ENCODE measurements at regions not wholly inside any gene's neighbourhood (a gene's known extent, or its start where the extent isn't known, plus 50 kb on each side); places are given as distances from the start of the nearest gene placed in this dataset.

DNA sequence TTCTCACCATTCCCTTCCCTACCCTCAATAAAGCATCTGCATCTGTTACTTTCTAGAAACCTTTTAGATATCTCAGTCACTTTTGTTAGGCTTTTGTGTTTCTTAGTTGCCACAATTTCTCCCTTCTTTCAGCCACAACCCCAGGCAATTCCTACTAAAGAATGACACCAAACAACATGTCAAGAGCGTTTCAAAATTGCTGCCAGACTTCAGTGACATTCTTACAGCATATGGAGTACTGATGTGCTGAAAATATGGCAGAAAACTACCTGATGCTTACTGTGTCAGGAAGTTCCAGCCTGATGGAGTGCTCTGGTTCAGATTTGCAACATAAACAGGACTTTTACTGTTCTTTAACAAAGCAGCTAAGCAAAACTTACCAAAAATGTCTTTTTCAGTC, 957.7 kb upstream of the POU3F3 start:
- Histone ChIP-seq H3K4me3 (ENCODE audit: low read length) (no peak overlapping the region), H3K9me3 (ENCODE audit: control insufficient read depth, low read length) (no peaks in the 10 kb centered on the region), H3K4me1 (ENCODE audit: control insufficient read depth, insufficient read depth, low read length) (no peaks in the 10 kb centered on the region), H3K27me3 (ENCODE audit: control insufficient read depth, insufficient read depth, low read length, poor library complexity, severe bottlenecking) (no peaks in the 10 kb centered on the region), H3K36me3 (ENCODE audit: control insufficient read depth, insufficient read depth, low read length) (no peaks in the 10 kb centered on the region), H3K9ac (ENCODE audit: extremely low read depth, low read length, poor library complexity, severe bottlenecking) (no peak overlapping the region), H3K27ac (ENCODE audit: low read depth, low read length) (no peak overlapping the region)
- WGBS, 2 experiments (ENCODE audit: insufficient coverage in 1 of 2, insufficient read length in 1 of 2): 67 to 96% methylated on average over 1 of the region's 1 CpG
- no peaks in the 10 kb centered on the region for H3K27me3 Mint-ChIP-seq (ENCODE audit: insufficient read depth)
- no peaks in the 10 kb centered on the region for H3K4me1 Mint-ChIP-seq
- H3K36me3 Mint-ChIP-seq (ENCODE audit: low read depth): no peaks in the 10 kb centered on the region
- TF ChIP-seq, protein P1, sequence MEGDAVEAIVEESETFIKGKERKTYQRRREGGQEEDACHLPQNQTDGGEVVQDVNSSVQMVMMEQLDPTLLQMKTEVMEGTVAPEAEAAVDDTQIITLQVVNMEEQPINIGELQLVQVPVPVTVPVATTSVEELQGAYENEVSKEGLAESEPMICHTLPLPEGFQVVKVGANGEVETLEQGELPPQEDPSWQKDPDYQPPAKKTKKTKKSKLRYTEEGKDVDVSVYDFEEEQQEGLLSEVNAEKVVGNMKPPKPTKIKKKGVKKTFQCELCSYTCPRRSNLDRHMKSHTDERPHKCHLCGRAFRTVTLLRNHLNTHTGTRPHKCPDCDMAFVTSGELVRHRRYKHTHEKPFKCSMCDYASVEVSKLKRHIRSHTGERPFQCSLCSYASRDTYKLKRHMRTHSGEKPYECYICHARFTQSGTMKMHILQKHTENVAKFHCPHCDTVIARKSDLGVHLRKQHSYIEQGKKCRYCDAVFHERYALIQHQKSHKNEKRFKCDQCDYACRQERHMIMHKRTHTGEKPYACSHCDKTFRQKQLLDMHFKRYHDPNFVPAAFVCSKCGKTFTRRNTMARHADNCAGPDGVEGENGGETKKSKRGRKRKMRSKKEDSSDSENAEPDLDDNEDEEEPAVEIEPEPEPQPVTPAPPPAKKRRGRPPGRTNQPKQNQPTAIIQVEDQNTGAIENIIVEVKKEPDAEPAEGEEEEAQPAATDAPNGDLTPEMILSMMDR (conservative IDR thresholded peaks at IDR 0.05): no peak
- no peak for DNase-seq
- no peak overlapping the region for H3K4me3 Mint-ChIP-seq
- no peak overlapping the region for H3K27ac Mint-ChIP-seq
- no peaks in the 10 kb centered on the region for H3K9me3 Mint-ChIP-seq

DNA sequence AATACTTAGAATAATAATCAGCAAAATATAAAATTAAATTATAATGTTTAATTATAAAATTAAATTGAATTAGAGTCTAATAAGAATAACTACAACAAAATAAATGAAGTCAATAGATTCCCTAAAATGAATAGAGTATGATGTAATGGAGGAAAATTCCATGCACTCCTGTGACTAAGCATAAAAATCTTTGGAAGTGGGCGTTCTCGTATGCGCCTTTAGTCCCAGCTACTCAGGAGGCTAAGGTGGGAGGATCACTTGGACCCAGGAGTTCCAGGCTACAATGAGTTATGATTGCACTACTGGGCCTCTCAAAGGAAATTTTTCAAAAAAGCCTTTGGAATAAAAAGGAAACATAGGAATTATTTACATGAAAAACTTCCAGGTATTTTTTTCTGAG, 955.4 kb upstream of the POU3F3 start:
- Mint-ChIP-seq H3K4me3 (no peak overlapping the region), H3K4me1 (no peaks in the 10 kb centered on the region), H3K9me3 (no peaks in the 10 kb centered on the region), H3K27me3 (ENCODE audit: insufficient read depth) (no peaks in the 10 kb centered on the region), H3K36me3 (ENCODE audit: low read depth) (no peaks in the 10 kb centered on the region), H3K27ac (no peak overlapping the region)
- Histone ChIP-seq H3K4me3 (ENCODE audit: low read length) (no peak overlapping the region), H3K9ac (ENCODE audit: extremely low read depth, low read length, poor library complexity, severe bottlenecking) (no peak overlapping the region), H3K27ac (ENCODE audit: low read depth, low read length) (no peak overlapping the region), H3K4me1 (ENCODE audit: control insufficient read depth, insufficient read depth, low read length) (no peaks in the 10 kb centered on the region), H3K27me3 (ENCODE audit: control insufficient read depth, insufficient read depth, low read length, poor library complexity, severe bottlenecking) (no peaks in the 10 kb centered on the region), H3K36me3 (ENCODE audit: control insufficient read depth, insufficient read depth, low read length) (no peaks in the 10 kb centered on the region), H3K9me3 (ENCODE audit: control insufficient read depth, low read length) (no peaks in the 10 kb centered on the region)
- TF ChIP-seq, protein P1 (conservative IDR thresholded peaks at IDR 0.05): no peak
- DNase-seq: no peak
- WGBS, 2 experiments (ENCODE audit: insufficient coverage in 1 of 2, insufficient read length in 1 of 2): 94 to 100% methylated on average over 1 to 3 of the region's 3 CpGs

DNA sequence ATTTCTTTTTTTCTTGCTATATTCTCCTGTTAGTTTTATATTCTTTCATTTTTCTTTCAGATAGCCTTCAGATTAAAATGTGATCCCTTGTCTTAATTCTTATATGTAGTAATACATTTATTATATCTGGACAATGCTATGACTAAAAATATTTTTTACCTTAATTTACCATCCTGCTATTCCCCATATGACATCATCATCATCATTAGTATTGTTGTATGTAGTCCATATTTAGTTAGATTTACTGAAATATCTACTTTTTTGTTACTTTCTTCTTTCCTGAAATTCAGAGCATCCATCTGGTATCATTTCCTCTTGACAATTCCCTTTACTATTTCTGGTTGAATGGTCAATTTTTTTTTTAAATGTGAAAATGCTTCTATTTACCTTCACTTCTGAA, 951.6 kb upstream of the POU3F3 start:
- no peak overlapping the region for H3K27ac ChIP-seq (ENCODE audit: low read depth, low read length)
- no peak for DNase-seq
- no peaks in the 10 kb centered on the region for H3K36me3 ChIP-seq (ENCODE audit: control insufficient read depth, insufficient read depth, low read length)
- Mint-ChIP-seq H3K9me3 (no peaks in the 10 kb centered on the region), H3K27ac (no peak overlapping the region), H3K27me3 (ENCODE audit: insufficient read depth) (no peaks in the 10 kb centered on the region), H3K4me3 (no peak overlapping the region), H3K4me1 (no peaks in the 10 kb centered on the region), H3K36me3 (ENCODE audit: low read depth) (no peaks in the 10 kb centered on the region)
- no peak overlapping the region for H3K9ac ChIP-seq (ENCODE audit: extremely low read depth, low read length, poor library complexity, severe bottlenecking)
- no peaks in the 10 kb centered on the region for H3K4me1 ChIP-seq (ENCODE audit: control insufficient read depth, insufficient read depth, low read length)
- no peaks in the 10 kb centered on the region for H3K27me3 ChIP-seq (ENCODE audit: control insufficient read depth, insufficient read depth, low read length, poor library complexity, severe bottlenecking)
- TF ChIP-seq, protein P1 (conservative IDR thresholded peaks at IDR 0.05): no peak
- no peak overlapping the region for H3K4me3 ChIP-seq (ENCODE audit: low read length)
- no peaks in the 10 kb centered on the region for H3K9me3 ChIP-seq (ENCODE audit: control insufficient read depth, low read length)
